ENCODE measurements at regions not wholly inside any gene's neighbourhood (a gene's known extent, or its start where the extent isn't known, plus 50 kb on each side); places are given as distances from the start of the nearest gene placed in this dataset.
"Not testable (repeated sequence)": the region's sequence is repeated elsewhere in the genome, so short reads cannot be mapped to it uniquely, and the experiment has no call there.

- no peak for DNase-seq
These were observed 126.5 kb downstream of the C12orf75 start for GRCh38 chr12:105457026-105457425.

GRCh38 chr12:105459760-105460330 is 129.4 kb downstream of the C12orf75 start:
- DNase-seq, result no peak

GRCh38 chr12:105461271-105461943 is 130.9 kb downstream of the C12orf75 start:
- no peak for DNase-seq

GRCh38 chr12:105461944-105462762 is 131.7 kb downstream of the C12orf75 start:
- no peak for DNase-seq

- DNase-seq, result no peak
These were observed 132.3 kb downstream of the C12orf75 start for GRCh38 chr12:105462831-105463230.

GRCh38 chr12:105464406-105464805 is 133.9 kb downstream of the C12orf75 start:
- DNase-seq, result no peak

GRCh38 chr12:105466231-105466900 is 135.9 kb downstream of the C12orf75 start:
- no peak for DNase-seq

GRCh38 chr12:105466901-105467598 is 136.6 kb downstream of the C12orf75 start:
- no peak for DNase-seq

- DNase-seq, result no peak
These were observed 137.3 kb downstream of the C12orf75 start for GRCh38 chr12:105467710-105468366.

GRCh38 chr12:105468464-105468863 is 138.0 kb downstream of the C12orf75 start:
- no peak for DNase-seq

- DNase-seq, result no peak
These were observed 138.7 kb downstream of the C12orf75 start for GRCh38 chr12:105469211-105469610.

- no peak for DNase-seq
These were observed 139.2 kb downstream of the C12orf75 start for GRCh38 chr12:105469701-105470100.

- DNase-seq, result no peak
These were observed 139.6 kb downstream of the C12orf75 start for GRCh38 chr12:105470102-105470501.

- no peak for DNase-seq
These were observed 140.1 kb downstream of the C12orf75 start for GRCh38 chr12:105470601-105471000.

GRCh38 chr12:105474672-105475071 is 144.2 kb downstream of the C12orf75 start:
- no peak for DNase-seq

GRCh38 chr12:105476616-105477015 is 146.1 kb downstream of the C12orf75 start:
- no peak for DNase-seq

GRCh38 chr12:105477873-105478272 is 147.4 kb downstream of the C12orf75 start:
- DNase-seq, result no peak

- not testable (repeated sequence) for DNase-seq
These were observed 148.3 kb downstream of the C12orf75 start for GRCh38 chr12:105478788-105479187.

- no peak for DNase-seq
These were observed 149.2 kb downstream of the C12orf75 start for GRCh38 chr12:105479710-105480109.

GRCh38 chr12:105480162-105480561 is 149.7 kb downstream of the C12orf75 start:
- no peak for DNase-seq

All from right kidney (tissue), 1 donor.